HepG2 (cell line): ENCODE measurements at regions not wholly inside any gene's neighbourhood (a gene's known extent, or its start where the extent isn't known, plus 50 kb on each side); places are given as distances from the start of the nearest gene placed in this dataset.

ENCODE experiments used
- ATAC-seq: fragments of 200-7000 bp; cut with Tn5 transposase; 3 replicates; pipeline ENCODE4 v1.9.1; 2020; ENCODE audit warnings: mild to moderate bottlenecking, moderate library complexity
- BruUV-seq: library from RNA; stranded (reverse); fragments of 400-500 nt; replicated peaks from 2 replicates; lab custom pipeline; 2021; lab: Mats Ljungman, UMichigan
- CTCF ChIA-PET: fragments of 300-600 bp; formaldehyde crosslinking; extraction: SDS; loops from one replicate; lab custom pipeline; 2021; ENCODE audit warnings: low total read pairs, inconsistent platforms, low intra/inter-chr PET ratio; lab: Yijun Ruan, JAX
- POLR2A ChIA-PET: fragments of 350-600 bp; sonication (Branson Sonifier 250); formaldehyde crosslinking; loops from one replicate; lab custom pipeline; 2020; ENCODE audit warnings: antibody characterized with exemption, inconsistent platforms; lab: Yijun Ruan, JAX
- DNase-seq: peaks from one replicate; pipeline ENCODE4 v3.0.0-alpha.2; 2015; ENCODE audit warnings: low spot score
- FAIRE-seq: peaks from 3 replicates; lab custom pipeline; 2011; peaks lifted over from hg19 to GRCh38; lab: Jason Lieb, UNC
- H2AFZ ChIP-seq: one replicate; pipeline ENCODE4 v1.6.1; 2011; ENCODE audit warnings: low read length, inconsistent platforms
- H3K27ac ChIP-seq: fragments of 300-600 bp; 3 replicates; pipeline ENCODE4 v1.8.0; 2011; ENCODE audit warnings: mixed run types, mild to moderate bottlenecking, mixed read lengths, low read length, inconsistent platforms; ENCODE audit not compliant: insufficient read depth; ENCODE audit errors: extremely low read length
- H3K27me3 ChIP-seq, 2 experiments: fragments of 200-600 bp in 1 of 2; 2 replicates in 1 of 2; 3 replicates in 1 of 2; pipeline versions ENCODE4 v1.6.0 to v1.8.0; 2011; ENCODE audit warnings: low read length in 2 of 2, mild to moderate bottlenecking in 2 of 2, moderate library complexity in 2 of 2, inconsistent platforms in 1 of 2; ENCODE audit not compliant: insufficient read depth in 2 of 2, control insufficient read depth in 1 of 2
- H3K36me3 ChIP-seq, 2 experiments: fragments of 200-600 bp in 1 of 2; replicated peaks in 1 of 2; 2 replicates in 1 of 2; 3 replicates in 1 of 2; pipeline versions ENCODE4 v1.5.1 to v1.8.0; 2011; ENCODE audit warnings: low read length in 2 of 2, inconsistent platforms in 1 of 2; ENCODE audit not compliant: insufficient read depth in 2 of 2, control insufficient read depth in 1 of 2
- H3K4me1 ChIP-seq: 2 replicates; pipeline ENCODE4 v1.5.1; 2012; ENCODE audit warnings: low read length, inconsistent platforms; ENCODE audit not compliant: insufficient read depth
- H3K4me2 ChIP-seq: 2 replicates; pipeline ENCODE4 v1.6.0; 2011; ENCODE audit warnings: low read depth, low read length, inconsistent platforms
- H3K4me3 ChIP-seq, 3 experiments: fragments of 200-600 bp in 1 of 3; sonication (generic), shearing (Covaris generic) in 1 of 3; replicated peaks in 1 of 3; 2 replicates each; pipeline ENCODE4 v1.5.1; 2011 to 2016; ENCODE audit warnings: low read length in 3 of 3, inconsistent platforms in 2 of 3, low read depth in 2 of 3, mild to moderate bottlenecking in 2 of 3, control low read depth in 1 of 3, mixed read lengths in 1 of 3; ENCODE audit not compliant: insufficient read depth in 1 of 3
- H3K79me2 ChIP-seq: one replicate; pipeline ENCODE4 v1.6.1; 2011; ENCODE audit warnings: low read length, inconsistent platforms; ENCODE audit not compliant: insufficient read depth
- H3K9ac ChIP-seq: 2 replicates; pipeline ENCODE4 v1.6.0; 2011; ENCODE audit warnings: mild to moderate bottlenecking, low read depth, low read length, inconsistent platforms; ENCODE audit not compliant: insufficient read depth
- H3K9me3 ChIP-seq: 2 replicates; pipeline ENCODE4 v1.5.1; 2012; ENCODE audit warnings: mild to moderate bottlenecking, low read length
- H4K20me1 ChIP-seq: 2 replicates; pipeline ENCODE4 v1.6.0; 2011; ENCODE audit warnings: inconsistent platforms, mild to moderate bottlenecking, low read length, moderate library complexity; ENCODE audit not compliant: insufficient read depth
- GABPB1 ChIP-seq: IDR thresholded peaks from 2 replicates; pipeline ENCODE4 v1.6.1; 2016; ENCODE audit warnings: mild to moderate bottlenecking, missing genetic modification reagents, moderate library complexity, missing compliant biosample characterization
- GTF3A ChIP-seq: sonication (generic); formaldehyde crosslinking; conservative IDR thresholded peaks from 2 replicates; pipeline ENCODE4 v1.4.0; 2020; ENCODE audit warnings: mild to moderate bottlenecking, missing genetic modification reagents
- JDP2 ChIP-seq: sonication (generic); formaldehyde crosslinking; IDR thresholded peaks from 2 replicates; pipeline ENCODE4 v1.8.1; 2022; ENCODE audit warnings: missing genetic modification reagents, borderline replicate concordance
- MBNL3 ChIP-seq: fragments of 250-450 bp; sonication (Bioruptor Pico); conservative IDR thresholded peaks from 2 replicates; pipeline ENCODE4 v1.8.0; 2022; ENCODE audit warnings: mild to moderate bottlenecking, inconsistent platforms
- MED1 ChIP-seq: sonication (generic); formaldehyde crosslinking; IDR thresholded peaks from 2 replicates; pipeline ENCODE4 v1.4.0; 2020; ENCODE audit warnings: missing genetic modification reagents
- TAF1 ChIP-seq: sonication (generic); formaldehyde crosslinking; IDR thresholded peaks from 2 replicates; pipeline ENCODE4 v1.4.0; 2020; ENCODE audit warnings: missing genetic modification reagents
- ZKSCAN8 ChIP-seq: IDR thresholded peaks from 2 replicates; pipeline ENCODE4 v1.6.1; 2016; ENCODE audit warnings: borderline replicate concordance, missing genetic modification reagents, missing compliant biosample characterization
- ZNF230 ChIP-seq: sonication (generic); formaldehyde crosslinking; IDR thresholded peaks from 2 replicates; pipeline ENCODE4 v1.4.0; 2020; ENCODE audit warnings: mild to moderate bottlenecking, missing genetic modification reagents
- ZNF616 ChIP-seq: sonication (generic); formaldehyde crosslinking; IDR thresholded peaks from 2 replicates; pipeline ENCODE4 v1.5.0; 2020; ENCODE audit warnings: low read depth, mild to moderate bottlenecking, missing genetic modification reagents
- whole genome bisulfite sequencing: methylation state at CpG from one replicate; pipeline ENCODE4 v1.1.6; 2017; ENCODE audit warnings: low lambda C conversion rate; 5-methylcytosine and 5-hydroxymethylcytosine counted together
- in situ Hi-C: cut with HindIII; loops from 2 replicates; pipeline ENCODE4 v1.10.0; 2017; ENCODE audit warnings: low pct_unique_long_range_greater_than_20kb; ENCODE audit not compliant: extremely low pct_ligation_motif_present
- intact Hi-C: fragments of 100-400 bp; cut with micrococcal nuclease; formaldehyde crosslinking; loops from one replicate; pipeline ENCODE4 v1.10.0; 2022; ENCODE audit not compliant: unreplicated experiment
- TF ChIP-seq, protein P1 (sequence below): sonication (generic); formaldehyde crosslinking; IDR thresholded peaks from 2 replicates; pipeline ENCODE4 v1.8.0; 2022; ENCODE audit warnings: low read depth, missing genetic modification reagents
- TF ChIP-seq, protein P2 (sequence below), 2 experiments: sonication (generic) in 1 of 2; formaldehyde crosslinking in 1 of 2; IDR thresholded peaks; 2 replicates each; pipeline versions ENCODE4 v1.4.0 to v1.6.1; 2016 to 2020; ENCODE audit warnings: borderline replicate concordance in 1 of 2, low read depth in 1 of 2, mild to moderate bottlenecking in 1 of 2, missing genetic modification reagents in 1 of 2
- TF ChIP-seq, protein P3 (sequence below): sonication (generic); formaldehyde crosslinking; IDR thresholded peaks from 2 replicates; pipeline ENCODE4 v1.8.0; 2022; ENCODE audit warnings: mild to moderate bottlenecking, missing genetic modification reagents, borderline replicate concordance
- TF ChIP-seq, protein P4 (sequence below): sonication (generic); formaldehyde crosslinking; conservative IDR thresholded peaks from 2 replicates; pipeline ENCODE4 v1.8.0; 2022; ENCODE audit warnings: mild to moderate bottlenecking, moderate library complexity, missing genetic modification reagents
- TF ChIP-seq, protein P5 (sequence below): sonication (generic); formaldehyde crosslinking; IDR thresholded peaks from 2 replicates; pipeline ENCODE4 v1.4.0; 2020; ENCODE audit warnings: missing genetic modification reagents

DNA sequence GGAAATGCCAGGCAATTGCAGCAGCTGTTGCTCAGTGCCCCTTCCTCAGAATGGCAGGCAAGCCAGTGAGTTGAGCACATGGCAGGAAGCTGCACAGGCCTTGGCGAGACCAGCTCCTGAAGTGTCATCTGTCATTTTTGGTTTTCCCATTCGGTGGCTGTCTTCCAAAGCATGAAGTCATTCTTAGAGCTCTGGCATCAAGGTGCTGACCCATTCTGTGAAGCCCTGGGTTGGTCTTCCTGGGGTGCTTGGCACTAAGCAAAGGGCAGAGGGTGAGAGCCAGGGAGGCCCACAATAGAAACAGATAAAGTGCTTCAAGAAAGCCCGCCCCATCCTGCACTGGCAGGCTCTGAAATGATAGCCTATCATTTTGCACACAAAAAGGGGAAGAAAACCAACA lies 150.5 kb downstream of the VAPA start:
- no peak overlapping the region for H3K4me2 ChIP-seq
- in situ Hi-C loops: no loop called here
- WGBS: 52% methylated on average over 2 of the region's 3 CpGs
- POLR2A ChIA-PET: no interaction called here
- H4K20me1 ChIP-seq: no peaks in the 10 kb centered on the region
- no peak overlapping the region for H2AFZ ChIP-seq
- H3K27ac ChIP-seq: no peak overlapping the region
- BruUV-seq: no TSS peak
- CTCF ChIA-PET: no interaction called here
- 0 out of 5 replicates have a peak, but pooled peaks cover 0 to 2% of the 10 kb centered on the region in 2 experiments for H3K27me3 ChIP-seq
- no peaks in the 10 kb centered on the region for H3K4me1 ChIP-seq
- H3K79me2 ChIP-seq: no peaks in the 10 kb centered on the region
- FAIRE-seq (no peak), DNase-seq (no peak), ATAC-seq (no peak)
- no peak overlapping the region for H3K4me3 ChIP-seq
- H3K9ac ChIP-seq: no peak overlapping the region
- H3K9me3 ChIP-seq: no peaks in the 10 kb centered on the region
- H3K36me3 ChIP-seq: no peaks in the 10 kb centered on the region
- intact Hi-C loops: no loop called here
- TF ChIP-seq, protein P1, sequence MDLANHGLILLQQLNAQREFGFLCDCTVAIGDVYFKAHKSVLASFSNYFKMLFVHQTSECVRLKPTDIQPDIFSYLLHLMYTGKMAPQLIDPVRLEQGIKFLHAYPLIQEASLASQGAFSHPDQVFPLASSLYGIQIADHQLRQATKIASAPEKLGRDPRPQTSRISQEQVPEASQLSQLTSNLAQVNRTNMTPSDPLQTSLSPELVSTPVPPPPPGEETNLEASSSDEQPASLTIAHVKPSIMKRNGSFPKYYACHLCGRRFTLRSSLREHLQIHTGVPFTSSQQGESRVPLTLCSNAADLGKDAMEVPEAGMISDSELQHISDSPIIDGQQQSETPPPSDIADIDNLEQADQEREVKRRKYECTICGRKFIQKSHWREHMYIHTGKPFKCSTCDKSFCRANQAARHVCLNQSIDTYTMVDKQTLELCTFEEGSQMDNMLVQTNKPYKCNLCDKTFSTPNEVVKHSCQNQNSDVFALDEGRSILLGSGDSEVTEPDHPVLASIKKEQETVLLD (CRISPR knock-in tag): no peak
- TF ChIP-seq, protein P2, sequence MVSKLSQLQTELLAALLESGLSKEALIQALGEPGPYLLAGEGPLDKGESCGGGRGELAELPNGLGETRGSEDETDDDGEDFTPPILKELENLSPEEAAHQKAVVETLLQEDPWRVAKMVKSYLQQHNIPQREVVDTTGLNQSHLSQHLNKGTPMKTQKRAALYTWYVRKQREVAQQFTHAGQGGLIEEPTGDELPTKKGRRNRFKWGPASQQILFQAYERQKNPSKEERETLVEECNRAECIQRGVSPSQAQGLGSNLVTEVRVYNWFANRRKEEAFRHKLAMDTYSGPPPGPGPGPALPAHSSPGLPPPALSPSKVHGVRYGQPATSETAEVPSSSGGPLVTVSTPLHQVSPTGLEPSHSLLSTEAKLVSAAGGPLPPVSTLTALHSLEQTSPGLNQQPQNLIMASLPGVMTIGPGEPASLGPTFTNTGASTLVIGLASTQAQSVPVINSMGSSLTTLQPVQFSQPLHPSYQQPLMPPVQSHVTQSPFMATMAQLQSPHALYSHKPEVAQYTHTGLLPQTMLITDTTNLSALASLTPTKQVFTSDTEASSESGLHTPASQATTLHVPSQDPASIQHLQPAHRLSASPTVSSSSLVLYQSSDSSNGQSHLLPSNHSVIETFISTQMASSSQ (IDR thresholded peaks at IDR 0.05; ENCODE audit: low read depth): no peak
- TF ChIP-seq, protein P2 (CRISPR knock-in tag; IDR thresholded peaks at IDR 0.05; ENCODE audit: borderline replicate concordance): no peak
- TF ChIP-seq ZNF230 (CRISPR knock-in tag) (no peak), ZKSCAN8 (CRISPR knock-in tag) (no peak), ZNF616 (CRISPR knock-in tag) (no peak), GABPB1 (CRISPR knock-in tag) (no peak), MED1 (CRISPR knock-in tag) (no peak), TAF1 (CRISPR knock-in tag) (no peak), MBNL3 (CRISPR knock-in tag) (no peak), GTF3A (no peak), JDP2 (CRISPR knock-in tag) (no peak)
- TF ChIP-seq, protein P3, sequence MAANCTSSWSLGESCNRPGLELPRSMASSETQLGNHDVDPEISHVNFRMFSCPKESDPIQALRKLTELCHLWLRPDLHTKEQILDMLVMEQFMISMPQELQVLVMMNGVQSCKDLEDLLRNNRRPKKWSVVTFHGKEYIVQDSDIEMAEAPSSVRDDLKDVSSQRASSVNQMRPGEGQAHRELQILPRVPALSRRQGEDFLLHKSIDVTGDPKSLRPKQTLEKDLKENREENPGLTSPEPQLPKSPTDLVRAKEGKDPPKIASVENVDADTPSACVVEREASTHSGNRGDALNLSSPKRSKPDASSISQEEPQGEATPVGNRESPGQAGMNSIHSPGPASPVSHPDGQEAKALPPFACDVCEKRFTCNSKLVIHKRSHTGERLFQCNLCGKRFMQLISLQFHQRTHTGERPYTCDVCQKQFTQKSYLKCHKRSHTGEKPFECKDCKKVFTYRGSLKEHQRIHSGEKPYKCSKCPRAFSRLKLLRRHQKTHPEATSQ (CRISPR knock-in tag): no peak
- TF ChIP-seq, protein P4, sequence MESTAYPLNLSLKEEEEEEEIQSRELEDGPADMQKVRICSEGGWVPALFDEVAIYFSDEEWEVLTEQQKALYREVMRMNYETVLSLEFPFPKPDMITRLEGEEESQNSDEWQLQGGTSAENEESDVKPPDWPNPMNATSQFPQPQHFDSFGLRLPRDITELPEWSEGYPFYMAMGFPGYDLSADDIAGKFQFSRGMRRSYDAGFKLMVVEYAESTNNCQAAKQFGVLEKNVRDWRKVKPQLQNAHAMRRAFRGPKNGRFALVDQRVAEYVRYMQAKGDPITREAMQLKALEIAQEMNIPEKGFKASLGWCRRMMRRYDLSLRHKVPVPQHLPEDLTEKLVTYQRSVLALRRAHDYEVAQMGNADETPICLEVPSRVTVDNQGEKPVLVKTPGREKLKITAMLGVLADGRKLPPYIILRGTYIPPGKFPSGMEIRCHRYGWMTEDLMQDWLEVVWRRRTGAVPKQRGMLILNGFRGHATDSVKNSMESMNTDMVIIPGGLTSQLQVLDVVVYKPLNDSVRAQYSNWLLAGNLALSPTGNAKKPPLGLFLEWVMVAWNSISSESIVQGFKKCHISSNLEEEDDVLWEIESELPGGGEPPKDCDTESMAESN: no peak
- TF ChIP-seq, protein P5, sequence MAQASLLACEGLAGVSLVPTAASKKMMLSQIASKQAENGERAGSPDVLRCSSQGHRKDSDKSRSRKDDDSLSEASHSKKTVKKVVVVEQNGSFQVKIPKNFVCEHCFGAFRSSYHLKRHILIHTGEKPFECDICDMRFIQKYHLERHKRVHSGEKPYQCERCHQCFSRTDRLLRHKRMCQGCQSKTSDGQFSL: no peak
